ENCODE measurements at regions not wholly inside any gene's neighbourhood (a gene's known extent, or its start where the extent isn't known, plus 50 kb on each side); places are given as distances from the start of the nearest gene placed in this dataset.
"Not testable (repeated sequence)": the region's sequence is repeated elsewhere in the genome, so short reads cannot be mapped to it uniquely, and the experiment has no call there.

- no peak for DNase-seq (ENCODE audit: low read depth)
Measured at GRCh38 chr17:56690441-56691291, 97.2 kb downstream of the NOG start.

- DNase-seq (ENCODE audit: low read depth): no peak
Measured at GRCh38 chr17:56694825-56695224, 101.3 kb downstream of the NOG start.

- DNase-seq (ENCODE audit: low read depth): no peak
Measured at GRCh38 chr17:56697190-56697589, 103.7 kb downstream of the NOG start.

GRCh38 chr17:56699186-56699894, 105.8 kb downstream of the NOG start:
- no peak for DNase-seq (ENCODE audit: low read depth)

- no peak for DNase-seq (ENCODE audit: low read depth)
Measured at GRCh38 chr17:56700919-56701420, 107.5 kb downstream of the NOG start.

GRCh38 chr17:56707312-56708219, 114.1 kb downstream of the NOG start:
- no peak for DNase-seq (ENCODE audit: low read depth)

GRCh38 chr17:56708220-56708558, 114.7 kb downstream of the NOG start:
- DNase-seq (ENCODE audit: low read depth): no peak

- DNase-seq (ENCODE audit: low read depth): no peak
Measured at GRCh38 chr17:56708670-56709410, 115.3 kb downstream of the NOG start.

GRCh38 chr17:56710986-56711385, 117.5 kb downstream of the NOG start:
- DNase-seq (ENCODE audit: low read depth): no peak

GRCh38 chr17:56715613-56716357, 117.9 kb downstream of the C17orf67 start:
- DNase-seq (ENCODE audit: low read depth): peak; percentile 49

GRCh38 chr17:56717471-56717870, 116.2 kb downstream of the C17orf67 start:
- no peak for DNase-seq (ENCODE audit: low read depth)

- DNase-seq (ENCODE audit: low read depth): no peak
Measured at GRCh38 chr17:56718515-56718914, 115.2 kb downstream of the C17orf67 start.

- no peak for DNase-seq (ENCODE audit: low read depth)
Measured at GRCh38 chr17:56723421-56723820, 110.3 kb downstream of the C17orf67 start.

GRCh38 chr17:56724664-56725063, 109.1 kb downstream of the C17orf67 start:
- DNase-seq (ENCODE audit: low read depth): no peak

GRCh38 chr17:56725144-56725543, 108.6 kb downstream of the C17orf67 start:
- DNase-seq (ENCODE audit: low read depth): no peak

GRCh38 chr17:56727876-56728617, 105.7 kb downstream of the C17orf67 start:
- DNase-seq (ENCODE audit: low read depth): no peak

- not testable (repeated sequence) for DNase-seq (ENCODE audit: low read depth)
Measured at GRCh38 chr17:56731096-56731495, 102.6 kb downstream of the C17orf67 start.

GRCh38 chr17:56733833-56734232, 99.9 kb downstream of the C17orf67 start:
- no peak for DNase-seq (ENCODE audit: low read depth)

GRCh38 chr17:56735842-56736241, 97.9 kb downstream of the C17orf67 start:
- DNase-seq (ENCODE audit: low read depth): no peak

Data from stimulated activated CD8-positive, alpha-beta memory T cell treated with anti-CD3 and anti-CD28 coated beads, Interleukin-15, amount 100 ng/mL, for 1 hour (primary cell).